NB4 (cell line): ENCODE measurements at regions not wholly inside any gene's neighbourhood (a gene's known extent, or its start where the extent isn't known, plus 50 kb on each side); places are given as distances from the start of the nearest gene placed in this dataset.

ENCODE experiments used
- DNase-seq: peaks from one replicate; pipeline ENCODE4 v3.0.0; 2010; ENCODE audit warnings: low read depth
- H3K4me3 ChIP-seq: one replicate; pipeline ENCODE4 v1.5.1; 2011; ENCODE audit warnings: mild to moderate bottlenecking, low read depth, low read length, moderate library complexity
- CTCF ChIP-seq: IDR thresholded peaks from one replicate; pipeline ENCODE4 v1.5.1; 2012; ENCODE audit warnings: low read depth, low read length
- MYC ChIP-seq: IDR thresholded peaks from 2 replicates; pipeline ENCODE4 v1.6.1; 2011; ENCODE audit warnings: low read depth, low read length
- POLR2A ChIP-seq: IDR thresholded peaks from 2 replicates; pipeline ENCODE4 v1.6.1; 2011; ENCODE audit warnings: mild to moderate bottlenecking; ENCODE audit not compliant: insufficient read length; ENCODE audit errors: extremely low read depth
- TF ChIP-seq, protein P1 (sequence below): IDR thresholded peaks from 2 replicates; pipeline ENCODE4 v1.6.1; 2011; ENCODE audit warnings: low read depth, low read length

- TF ChIP-seq CTCF (no peak), POLR2A (no peak), MYC (no peak)
- TF ChIP-seq, protein P1, sequence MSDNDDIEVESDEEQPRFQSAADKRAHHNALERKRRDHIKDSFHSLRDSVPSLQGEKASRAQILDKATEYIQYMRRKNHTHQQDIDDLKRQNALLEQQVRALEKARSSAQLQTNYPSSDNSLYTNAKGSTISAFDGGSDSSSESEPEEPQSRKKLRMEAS: no peak
- no peak for DNase-seq
- H3K4me3 ChIP-seq: no peak overlapping the region
Observed at GRCh38 chr9:82729991-82730589, 332.9 kb downstream of the RASEF start.

DNA sequence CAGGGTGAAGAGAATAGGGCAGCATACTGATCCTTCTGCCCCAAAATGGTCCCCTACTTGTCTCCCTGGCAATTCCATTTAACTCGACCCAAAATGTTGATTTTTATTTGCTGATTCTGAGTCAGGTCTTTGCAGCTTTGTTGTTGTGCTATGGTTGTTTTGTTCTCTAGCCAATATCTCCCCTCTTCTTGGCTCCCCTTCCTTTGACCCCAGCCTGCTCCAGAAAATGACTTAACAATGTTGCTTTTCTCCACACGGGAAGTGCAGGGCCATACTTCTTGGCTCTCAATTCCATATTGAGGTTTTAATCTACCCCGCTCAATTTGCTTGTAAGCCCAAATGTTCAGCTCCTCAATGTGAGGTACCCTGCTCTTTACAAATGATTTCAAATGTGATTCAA is 330.0 kb downstream of the RASEF start:
- DNase-seq: no peak
- no peak overlapping the region for H3K4me3 ChIP-seq
- TF ChIP-seq, protein P1: no peak
- TF ChIP-seq CTCF (no peak), POLR2A (no peak), MYC (no peak)

GRCh38 chr9:82736126-82736525 is 326.8 kb downstream of the RASEF start:
- TF ChIP-seq POLR2A (no peak), MYC (no peak), CTCF (no peak)
- TF ChIP-seq, protein P1: no peak
- DNase-seq: no peak
- H3K4me3 ChIP-seq: no peak overlapping the region

- H3K4me3 ChIP-seq: no peak overlapping the region
- DNase-seq: no peak
- TF ChIP-seq, protein P1: no peak
- TF ChIP-seq MYC (no peak), POLR2A (no peak), CTCF (no peak)
Observed at GRCh38 chr9:82736701-82737100, 326.2 kb downstream of the RASEF start.

DNA sequence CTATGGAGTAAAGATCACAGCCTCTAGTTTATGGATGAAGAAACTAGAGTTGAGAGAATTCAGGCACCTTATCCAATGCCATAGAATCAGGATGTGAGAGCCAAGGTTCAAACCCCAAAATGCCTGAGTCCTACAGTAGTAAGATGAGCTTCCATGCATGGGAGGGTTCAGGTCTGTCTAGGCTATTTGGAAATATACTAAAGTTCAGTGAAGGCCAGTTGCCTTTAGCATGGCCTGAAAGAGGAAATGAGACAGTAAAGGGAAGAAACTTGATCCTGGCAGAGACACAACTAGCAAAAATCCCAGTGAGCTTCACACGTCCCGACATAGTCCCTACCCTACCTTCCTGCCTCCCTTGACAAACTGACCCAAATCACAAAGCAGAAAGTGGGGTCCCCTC is 317.0 kb downstream of the RASEF start:
- DNase-seq: no peak
- TF ChIP-seq, protein P1: no peak
- TF ChIP-seq POLR2A (no peak), MYC (no peak), CTCF (no peak)
- H3K4me3 ChIP-seq: no peak overlapping the region
